ENCODE measurements at regions not wholly inside any gene's neighbourhood (a gene's known extent, or its start where the extent isn't known, plus 50 kb on each side); places are given as distances from the start of the nearest gene placed in this dataset.

GRCh38 chr2:225130093-225130492, 87.8 kb upstream of the DOCK10 start:
- no peaks in the 10 kb centered on the region for H3K27me3 Mint-ChIP-seq
- no peaks in the 10 kb centered on the region for H3K4me1 Mint-ChIP-seq (ENCODE audit: low read depth)
- H3K27ac Mint-ChIP-seq: no peak overlapping the region
- no peak for DNase-seq (ENCODE audit: low spot score, unreplicated experiment)
- peaks cover 15% of the 10 kb centered on the region for H3K9me3 Mint-ChIP-seq (ENCODE audit: low read depth)
- H3K36me3 Mint-ChIP-seq (ENCODE audit: insufficient read depth): no peaks in the 10 kb centered on the region
- no peak overlapping the region for H3K4me3 Mint-ChIP-seq (ENCODE audit: low read depth)
- no peak for TF ChIP-seq CTCF (IDR thresholded peaks at IDR 0.05; ENCODE audit: unreplicated experiment)

GRCh38 chr2:225124311-225125017, 82.2 kb upstream of the DOCK10 start:
- TF ChIP-seq CTCF (IDR thresholded peaks at IDR 0.05; ENCODE audit: unreplicated experiment): no peak
- Mint-ChIP-seq H3K9me3 (ENCODE audit: low read depth) (peaks cover 15% of the 10 kb centered on the region), H3K36me3 (ENCODE audit: insufficient read depth) (no peaks in the 10 kb centered on the region), H3K4me1 (ENCODE audit: low read depth) (no peaks in the 10 kb centered on the region), H3K27ac (no peak overlapping the region), H3K27me3 (no peaks in the 10 kb centered on the region), H3K4me3 (ENCODE audit: low read depth) (no peak overlapping the region)
- no peak for DNase-seq (ENCODE audit: low spot score, unreplicated experiment)

DNA sequence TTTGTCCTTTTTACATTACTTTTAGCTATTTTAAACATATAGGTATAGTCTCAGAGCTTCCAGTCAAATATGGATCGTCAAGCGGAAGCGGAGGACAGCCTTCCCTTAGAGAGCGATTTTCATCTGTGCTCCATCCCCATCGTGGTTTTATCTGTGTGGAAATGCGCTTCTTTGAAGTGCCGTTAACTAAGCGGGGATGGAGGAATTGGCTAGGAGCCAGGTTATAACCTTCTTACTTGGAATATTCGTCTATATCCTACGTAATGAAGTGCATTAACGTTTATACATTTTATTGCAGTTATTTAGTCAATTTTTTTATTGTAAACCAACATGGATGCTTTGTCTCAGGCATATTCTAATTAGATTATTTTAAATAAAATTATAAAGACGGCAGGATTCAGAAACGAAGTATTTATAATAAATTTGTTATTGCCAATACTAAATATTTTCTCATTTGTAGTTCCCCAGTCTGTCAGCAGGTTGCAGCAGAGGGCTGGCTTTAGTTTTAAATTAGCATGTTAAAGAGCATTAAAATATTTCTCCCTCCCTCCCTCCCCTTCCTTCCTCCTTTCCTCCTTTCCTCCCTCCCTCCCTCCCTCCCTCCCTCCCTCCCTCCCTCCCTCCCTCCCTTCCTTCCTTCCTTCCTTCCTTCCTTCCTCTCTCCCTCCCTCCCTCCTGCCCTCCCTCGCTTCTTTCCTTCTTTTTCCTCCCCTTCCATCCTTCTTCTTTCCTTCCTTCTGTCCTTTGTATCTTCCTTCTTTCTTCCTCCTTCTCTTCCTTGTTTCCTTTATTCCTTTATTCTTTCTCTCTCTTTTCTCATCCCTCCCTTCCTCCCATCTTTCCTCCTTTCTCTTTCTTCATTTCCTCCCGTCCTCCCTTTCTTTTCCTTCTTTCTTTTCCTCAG, 80.6 kb upstream of the DOCK10 start:
- Mint-ChIP-seq H3K27ac (no peak overlapping the region), H3K9me3 (ENCODE audit: low read depth) (peaks cover 10% of the 10 kb centered on the region), H3K4me1 (ENCODE audit: low read depth) (no peaks in the 10 kb centered on the region), H3K4me3 (ENCODE audit: low read depth) (no peak overlapping the region), H3K27me3 (no peaks in the 10 kb centered on the region), H3K36me3 (ENCODE audit: insufficient read depth) (no peaks in the 10 kb centered on the region)
- TF ChIP-seq CTCF (IDR thresholded peaks at IDR 0.05; ENCODE audit: unreplicated experiment): peak; percentile 70
- no peak for DNase-seq (ENCODE audit: low spot score, unreplicated experiment)

DNA sequence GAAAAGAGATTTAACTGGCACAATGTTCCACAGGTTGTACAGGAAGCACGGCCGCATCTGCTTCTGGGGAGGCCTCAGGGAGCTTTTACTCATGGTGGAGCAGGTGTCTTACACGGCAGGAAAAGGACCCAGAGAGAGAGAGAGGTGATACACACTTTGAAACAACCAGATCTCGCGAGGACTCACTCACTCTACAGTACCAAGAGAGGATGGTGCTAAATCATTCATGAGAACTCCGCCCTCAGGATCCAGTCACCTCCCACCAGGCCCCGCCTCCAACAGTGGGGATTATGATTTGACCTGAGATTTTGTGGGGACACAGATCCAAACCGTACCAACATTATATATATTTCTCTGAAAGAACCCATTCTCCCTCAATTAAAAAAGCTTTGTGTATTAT, 79.7 kb upstream of the DOCK10 start:
- TF ChIP-seq CTCF (IDR thresholded peaks at IDR 0.05; ENCODE audit: unreplicated experiment): no peak
- H3K4me3 Mint-ChIP-seq (ENCODE audit: low read depth): no peak overlapping the region
- H3K4me1 Mint-ChIP-seq (ENCODE audit: low read depth): no peaks in the 10 kb centered on the region
- no peak for DNase-seq (ENCODE audit: low spot score, unreplicated experiment)
- peaks cover 2% of the 10 kb centered on the region for H3K9me3 Mint-ChIP-seq (ENCODE audit: low read depth)
- no peaks in the 10 kb centered on the region for H3K36me3 Mint-ChIP-seq (ENCODE audit: insufficient read depth)
- H3K27me3 Mint-ChIP-seq: no peaks in the 10 kb centered on the region
- H3K27ac Mint-ChIP-seq: no peak overlapping the region

DNA sequence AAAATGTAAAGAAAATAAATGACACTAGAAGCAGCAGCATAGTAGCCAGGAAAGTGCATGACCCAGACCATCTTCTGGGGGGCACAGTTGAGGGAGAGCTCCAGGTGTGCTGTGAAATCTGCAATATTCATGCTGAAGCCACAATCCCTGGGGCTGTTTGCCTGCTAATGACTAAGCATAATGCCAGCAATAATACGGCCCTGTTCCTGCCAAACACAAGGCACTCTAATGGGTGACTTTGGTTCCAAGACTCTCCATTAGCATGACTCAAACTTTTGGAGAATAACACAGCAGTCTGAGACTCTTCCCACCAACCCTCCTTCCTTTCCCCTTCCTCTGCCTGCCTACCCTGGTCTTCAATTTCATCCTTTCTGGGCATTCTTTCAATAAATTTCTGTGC, 77.9 kb upstream of the DOCK10 start:
- no peaks in the 10 kb centered on the region for H3K4me1 Mint-ChIP-seq (ENCODE audit: low read depth)

More for the DNA sequence above, 77.9 kb upstream of the DOCK10 start:
- Mint-ChIP-seq H3K4me3 (ENCODE audit: low read depth) (no peak overlapping the region), H3K27ac (no peak overlapping the region), H3K36me3 (ENCODE audit: insufficient read depth) (no peaks in the 10 kb centered on the region), H3K9me3 (ENCODE audit: low read depth) (no peaks in the 10 kb centered on the region), H3K27me3 (no peaks in the 10 kb centered on the region)
- no peak for TF ChIP-seq CTCF (IDR thresholded peaks at IDR 0.05; ENCODE audit: unreplicated experiment)
- DNase-seq (ENCODE audit: low spot score, unreplicated experiment): no peak
